ENCODE measurements at regions not wholly inside any gene's neighbourhood (a gene's known extent, or its start where the extent isn't known, plus 50 kb on each side); places are given as distances from the start of the nearest gene placed in this dataset.

GRCh38 chr6:93827728-93828127 is 408.4 kb upstream of the EPHA7 start:
- dilution Hi-C loops (cut with MboI; ENCODE audit: extremely low pct_ligation_motif_present, low sequenced_read_pairs), result no loop called here
- H3K79me2 ChIP-seq (ENCODE audit: control insufficient read depth, insufficient read depth, low read length), result no peaks in the 10 kb centered on the region
- H3K9ac ChIP-seq (ENCODE audit: control insufficient read depth, extremely low read depth, insufficient read depth, low read length), result no peak overlapping the region
- FAIRE-seq (no peak), DNase-seq (ENCODE audit: low read depth, low spot score) (no peak)
- H3K4me1 ChIP-seq (ENCODE audit: control insufficient read depth, extremely low read depth, insufficient read depth, low read length), result no peaks in the 10 kb centered on the region
- no peaks in the 10 kb centered on the region for H3K9me3 ChIP-seq (ENCODE audit: control insufficient read depth, low read depth, low read length)
- no peaks in the 10 kb centered on the region for H3K9me1 ChIP-seq (ENCODE audit: control insufficient read depth, extremely low read depth, insufficient read depth, low read length)
- no peaks in the 10 kb centered on the region for H4K20me1 ChIP-seq (ENCODE audit: control insufficient read depth, extremely low read depth, insufficient read depth, low read length)
- no peak overlapping the region for H3K4me3 ChIP-seq (ENCODE audit: control insufficient read depth in 2 of 3, extremely low read depth in 1 of 3, insufficient read depth in 2 of 3, low read depth in 1 of 3, low read length in 3 of 3)
- no peaks in the 10 kb centered on the region for H3K36me3 ChIP-seq (ENCODE audit: control insufficient read depth in 2 of 2, extremely low read depth in 1 of 2, insufficient read depth in 2 of 2, low read length in 2 of 2)
- no peaks in the 10 kb centered on the region for H3K27me3 ChIP-seq (ENCODE audit: control insufficient read depth, extremely low read depth, insufficient read depth, low read length)
- H2AFZ ChIP-seq (ENCODE audit: control insufficient read depth, low read length), result no peak overlapping the region
- TF ChIP-seq EZH2 (IDR thresholded peaks at IDR 0.05; ENCODE audit: low read length), result no peak
- TF ChIP-seq, protein P1, sequence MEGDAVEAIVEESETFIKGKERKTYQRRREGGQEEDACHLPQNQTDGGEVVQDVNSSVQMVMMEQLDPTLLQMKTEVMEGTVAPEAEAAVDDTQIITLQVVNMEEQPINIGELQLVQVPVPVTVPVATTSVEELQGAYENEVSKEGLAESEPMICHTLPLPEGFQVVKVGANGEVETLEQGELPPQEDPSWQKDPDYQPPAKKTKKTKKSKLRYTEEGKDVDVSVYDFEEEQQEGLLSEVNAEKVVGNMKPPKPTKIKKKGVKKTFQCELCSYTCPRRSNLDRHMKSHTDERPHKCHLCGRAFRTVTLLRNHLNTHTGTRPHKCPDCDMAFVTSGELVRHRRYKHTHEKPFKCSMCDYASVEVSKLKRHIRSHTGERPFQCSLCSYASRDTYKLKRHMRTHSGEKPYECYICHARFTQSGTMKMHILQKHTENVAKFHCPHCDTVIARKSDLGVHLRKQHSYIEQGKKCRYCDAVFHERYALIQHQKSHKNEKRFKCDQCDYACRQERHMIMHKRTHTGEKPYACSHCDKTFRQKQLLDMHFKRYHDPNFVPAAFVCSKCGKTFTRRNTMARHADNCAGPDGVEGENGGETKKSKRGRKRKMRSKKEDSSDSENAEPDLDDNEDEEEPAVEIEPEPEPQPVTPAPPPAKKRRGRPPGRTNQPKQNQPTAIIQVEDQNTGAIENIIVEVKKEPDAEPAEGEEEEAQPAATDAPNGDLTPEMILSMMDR (optimal IDR thresholded peaks at IDR 0.05 in 1 of 3, IDR thresholded peaks at IDR 0.05 in 1 of 3, conservative IDR thresholded peaks at IDR 0.05 in 1 of 3; ENCODE audit: extremely low read depth in 1 of 3, insufficient read depth in 2 of 3, low read length in 3 of 3), result no peak
- H3K4me2 ChIP-seq (ENCODE audit: control insufficient read depth, extremely low read depth, insufficient read depth, low read depth, low read length), result no peak overlapping the region
- H3K27ac ChIP-seq (ENCODE audit: control insufficient read depth, insufficient read depth, low read length), result no peak overlapping the region

GRCh38 chr6:93825950-93826349 is 406.6 kb upstream of the EPHA7 start:
- Histone ChIP-seq H3K9me3 (ENCODE audit: control insufficient read depth, low read depth, low read length) (no peaks in the 10 kb centered on the region), H3K4me1 (ENCODE audit: control insufficient read depth, extremely low read depth, insufficient read depth, low read length) (no peaks in the 10 kb centered on the region), H3K27ac (ENCODE audit: control insufficient read depth, insufficient read depth, low read length) (no peak overlapping the region), H3K4me2 (ENCODE audit: control insufficient read depth, extremely low read depth, insufficient read depth, low read depth, low read length) (no peak overlapping the region), H3K4me3 (ENCODE audit: control insufficient read depth in 2 of 3, extremely low read depth in 1 of 3, insufficient read depth in 2 of 3, low read depth in 1 of 3, low read length in 3 of 3) (no peak overlapping the region), H3K36me3 (ENCODE audit: control insufficient read depth in 2 of 2, extremely low read depth in 1 of 2, insufficient read depth in 2 of 2, low read length in 2 of 2) (no peaks in the 10 kb centered on the region), H3K79me2 (ENCODE audit: control insufficient read depth, insufficient read depth, low read length) (no peaks in the 10 kb centered on the region), H4K20me1 (ENCODE audit: control insufficient read depth, extremely low read depth, insufficient read depth, low read length) (no peaks in the 10 kb centered on the region), H3K9me1 (ENCODE audit: control insufficient read depth, extremely low read depth, insufficient read depth, low read length) (no peaks in the 10 kb centered on the region), H2AFZ (ENCODE audit: control insufficient read depth, low read length) (no peak overlapping the region), H3K9ac (ENCODE audit: control insufficient read depth, extremely low read depth, insufficient read depth, low read length) (no peak overlapping the region), H3K27me3 (ENCODE audit: control insufficient read depth, extremely low read depth, insufficient read depth, low read length) (no peaks in the 10 kb centered on the region)
- DNase-seq (ENCODE audit: low read depth, low spot score), result no peak
- dilution Hi-C loops (cut with MboI; ENCODE audit: extremely low pct_ligation_motif_present, low sequenced_read_pairs), result no loop called here
- TF ChIP-seq, protein P1 (optimal IDR thresholded peaks at IDR 0.05 in 1 of 3, IDR thresholded peaks at IDR 0.05 in 1 of 3, conservative IDR thresholded peaks at IDR 0.05 in 1 of 3; ENCODE audit: extremely low read depth in 1 of 3, insufficient read depth in 2 of 3, low read length in 3 of 3), result no peak
- no peak for TF ChIP-seq EZH2 (IDR thresholded peaks at IDR 0.05; ENCODE audit: low read length)
- no peak for FAIRE-seq
